Peyer's patch (tissue), 4 donors: ENCODE measurements at regions not wholly inside any gene's neighbourhood (a gene's known extent, or its start where the extent isn't known, plus 50 kb on each side); places are given as distances from the start of the nearest gene placed in this dataset.

ENCODE experiments used
- DNase-seq, 3 donors: peaks; one replicate each; pipeline ENCODE4 v3.0.0-alpha.2; 2017 to 2019
- H3K27ac ChIP-seq, 4 donors: fragments of 200-600 bp; sonication (generic); one replicate each; pipeline ENCODE4 v1.5.1; 2016 to 2019
- H3K27me3 ChIP-seq, 2 donors: fragments of 200-600 bp; sonication (generic); one replicate each; pipeline ENCODE4 v1.5.1; 2019
- H3K36me3 ChIP-seq, 3 donors: fragments of 200-600 bp; sonication (generic); one replicate each; pipeline ENCODE4 v1.5.1; 2016 to 2019
- H3K4me1 ChIP-seq, 4 donors: fragments of 200-600 bp; sonication (generic); one replicate each; pipeline ENCODE4 v1.5.1; 2016 to 2019
- H3K4me3 ChIP-seq, 4 donors: fragments of 200-600 bp; sonication (generic); 1 replicate in 3 of 4; 2 replicates in 1 of 4; pipeline ENCODE4 v1.5.1; 2016 to 2019; ENCODE audit warnings: mild to moderate bottlenecking in 1 of 4
- H3K9me3 ChIP-seq, 4 donors: fragments of 200-600 bp; sonication (generic); one replicate each; pipeline ENCODE4 v1.5.1; 2016 to 2019; ENCODE audit warnings: mild to moderate bottlenecking in 1 of 4
- POLR2A ChIP-seq, 2 donors: fragments of 450-650 bp; IDR thresholded peaks; one replicate each; pipeline ENCODE4 v1.5.1; 2017; ENCODE audit warnings: antibody characterized with exemption in 2 of 2, mild to moderate bottlenecking in 2 of 2, moderate library complexity in 2 of 2
- TF ChIP-seq, protein P1 (sequence below), 6 experiments: fragments of 450-650 bp in 4 of 6; fragments of 200-600 bp in 2 of 6; sonication (generic) in 1 of 6; IDR thresholded peaks; one replicate each; pipeline ENCODE4 v1.5.1; 2017 to 2019; ENCODE audit warnings: antibody characterized with exemption in 6 of 6, mild to moderate bottlenecking in 3 of 6, moderate library complexity in 1 of 6

DNA sequence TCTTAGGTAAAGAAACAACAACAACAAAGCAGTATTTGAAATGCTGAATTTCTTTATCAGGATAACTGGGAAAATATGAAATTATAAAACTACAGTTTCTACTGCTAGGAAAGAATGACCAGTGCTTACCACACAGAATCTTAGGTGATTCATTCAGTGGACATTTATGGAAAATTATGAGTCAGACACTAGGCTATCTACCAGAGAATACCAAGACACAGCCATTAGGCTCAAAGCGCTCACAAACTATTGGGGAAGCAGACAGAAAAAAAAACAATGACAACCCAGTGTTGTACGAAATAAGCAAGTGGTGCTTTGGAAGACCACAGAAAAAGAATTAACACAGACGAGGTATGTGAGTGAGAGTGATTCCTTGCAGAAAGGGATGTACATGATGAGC, 1019.5 kb downstream of the PCDH9 start:
- DNase-seq: no peak
- H3K9me3 ChIP-seq: no peaks in the 10 kb centered on the region
- no peaks in the 10 kb centered on the region for H3K27me3 ChIP-seq
- no peak overlapping the region for H3K4me3 ChIP-seq
- H3K27ac ChIP-seq: no peak overlapping the region
- H3K4me1 ChIP-seq: no peaks in the 10 kb centered on the region
- TF ChIP-seq, protein P1, sequence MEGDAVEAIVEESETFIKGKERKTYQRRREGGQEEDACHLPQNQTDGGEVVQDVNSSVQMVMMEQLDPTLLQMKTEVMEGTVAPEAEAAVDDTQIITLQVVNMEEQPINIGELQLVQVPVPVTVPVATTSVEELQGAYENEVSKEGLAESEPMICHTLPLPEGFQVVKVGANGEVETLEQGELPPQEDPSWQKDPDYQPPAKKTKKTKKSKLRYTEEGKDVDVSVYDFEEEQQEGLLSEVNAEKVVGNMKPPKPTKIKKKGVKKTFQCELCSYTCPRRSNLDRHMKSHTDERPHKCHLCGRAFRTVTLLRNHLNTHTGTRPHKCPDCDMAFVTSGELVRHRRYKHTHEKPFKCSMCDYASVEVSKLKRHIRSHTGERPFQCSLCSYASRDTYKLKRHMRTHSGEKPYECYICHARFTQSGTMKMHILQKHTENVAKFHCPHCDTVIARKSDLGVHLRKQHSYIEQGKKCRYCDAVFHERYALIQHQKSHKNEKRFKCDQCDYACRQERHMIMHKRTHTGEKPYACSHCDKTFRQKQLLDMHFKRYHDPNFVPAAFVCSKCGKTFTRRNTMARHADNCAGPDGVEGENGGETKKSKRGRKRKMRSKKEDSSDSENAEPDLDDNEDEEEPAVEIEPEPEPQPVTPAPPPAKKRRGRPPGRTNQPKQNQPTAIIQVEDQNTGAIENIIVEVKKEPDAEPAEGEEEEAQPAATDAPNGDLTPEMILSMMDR (IDR thresholded peaks at IDR 0.05): no peak
- no peak for TF ChIP-seq POLR2A (IDR thresholded peaks at IDR 0.05)
- H3K36me3 ChIP-seq: no peaks in the 10 kb centered on the region

DNA sequence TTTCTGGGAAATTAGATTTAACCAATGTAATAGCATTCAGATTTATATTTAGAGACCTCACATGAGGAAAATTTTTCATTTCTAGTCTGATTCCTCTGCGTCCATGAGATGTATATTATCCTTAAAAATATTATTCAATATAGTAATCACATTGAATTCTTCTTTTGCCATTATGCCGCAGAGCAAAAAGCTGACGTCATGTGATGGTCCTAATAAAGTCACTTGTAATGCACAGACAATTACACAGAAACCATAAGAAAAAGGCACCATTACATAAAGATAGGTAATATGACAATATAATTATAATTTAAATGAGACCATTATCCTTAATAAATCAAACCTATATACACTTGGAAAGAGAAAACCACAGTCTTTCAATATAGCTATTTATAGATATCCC, 1021.5 kb downstream of the PCDH9 start:
- no peaks in the 10 kb centered on the region for H3K27me3 ChIP-seq
- H3K9me3 ChIP-seq: no peaks in the 10 kb centered on the region
- no peaks in the 10 kb centered on the region for H3K36me3 ChIP-seq
- DNase-seq: no peak
- H3K4me1 ChIP-seq: no peaks in the 10 kb centered on the region
- TF ChIP-seq, protein P1 (IDR thresholded peaks at IDR 0.05): no peak
- TF ChIP-seq POLR2A (IDR thresholded peaks at IDR 0.05): no peak
- no peak overlapping the region for H3K27ac ChIP-seq
- no peak overlapping the region for H3K4me3 ChIP-seq

DNA sequence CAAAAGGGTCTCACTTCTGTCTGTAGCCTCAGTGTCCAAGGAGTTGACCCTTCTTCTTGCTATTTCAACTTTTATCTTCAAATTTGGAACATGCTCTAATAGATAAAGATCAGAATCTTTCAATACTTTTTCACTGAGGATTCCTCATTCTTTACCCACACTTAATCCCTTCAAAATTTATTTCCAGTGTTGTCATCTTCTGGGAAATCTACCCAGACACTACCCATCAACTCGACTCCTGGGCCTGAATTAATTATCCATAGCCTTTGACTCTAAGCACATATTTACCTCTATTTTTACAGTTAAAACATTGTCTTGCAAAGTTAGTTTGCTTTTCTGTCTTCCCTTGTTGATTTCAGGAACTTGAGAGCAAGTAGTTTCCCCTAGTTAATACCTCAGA, 1022.5 kb downstream of the PCDH9 start:
- no peak for TF ChIP-seq POLR2A (IDR thresholded peaks at IDR 0.05)
- TF ChIP-seq, protein P1 (IDR thresholded peaks at IDR 0.05): no peak
- Histone ChIP-seq H3K36me3 (no peaks in the 10 kb centered on the region), H3K4me3 (no peak overlapping the region), H3K9me3 (no peaks in the 10 kb centered on the region), H3K27me3 (no peaks in the 10 kb centered on the region), H3K4me1 (no peaks in the 10 kb centered on the region), H3K27ac (no peak overlapping the region)
- no peak for DNase-seq

DNA sequence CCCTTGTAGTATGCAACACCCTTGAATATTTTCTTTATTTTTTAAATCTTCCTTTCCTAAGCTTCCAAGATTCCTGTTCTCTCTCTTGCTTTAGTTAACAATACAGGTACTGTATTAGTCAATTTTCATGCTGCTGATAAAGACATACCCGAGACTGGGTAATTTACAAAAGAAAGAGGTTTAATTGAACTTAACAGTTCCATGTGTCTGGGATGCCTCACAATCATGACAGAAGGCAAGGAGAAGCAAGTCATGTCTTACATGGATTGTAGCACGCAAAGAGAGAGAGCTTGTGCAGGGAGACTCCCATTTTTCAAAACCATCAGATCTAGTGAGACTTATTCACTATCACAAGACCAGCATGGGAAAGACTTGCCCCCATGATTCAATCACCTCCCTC, 1024.3 kb downstream of the PCDH9 start:
- no peak overlapping the region for H3K27ac ChIP-seq
- H3K36me3 ChIP-seq: no peaks in the 10 kb centered on the region
- H3K27me3 ChIP-seq: no peaks in the 10 kb centered on the region
- DNase-seq: no peak
- H3K9me3 ChIP-seq: no peaks in the 10 kb centered on the region
- no peak overlapping the region for H3K4me3 ChIP-seq
- TF ChIP-seq, protein P1 (IDR thresholded peaks at IDR 0.05): no peak
- no peak for TF ChIP-seq POLR2A (IDR thresholded peaks at IDR 0.05)
- H3K4me1 ChIP-seq: no peaks in the 10 kb centered on the region

DNA sequence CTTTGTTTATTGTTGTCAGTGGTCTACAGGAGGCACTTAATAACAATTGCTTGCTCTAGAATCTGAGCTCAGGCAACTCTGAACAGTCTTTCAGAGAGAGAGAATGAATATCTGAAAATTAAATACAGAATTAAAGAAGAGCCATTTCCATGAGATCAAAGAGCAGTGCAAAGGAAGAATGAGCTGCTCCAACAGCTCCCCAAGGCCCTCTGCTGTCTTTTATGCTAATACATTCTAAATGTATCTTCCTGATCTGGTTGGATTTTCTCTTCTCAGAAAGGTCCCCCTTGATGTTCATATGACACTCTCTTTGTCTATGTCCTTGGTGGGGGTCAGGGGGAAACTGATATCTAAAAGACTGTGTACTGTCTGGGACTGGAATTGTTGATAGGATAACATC, 1029.6 kb downstream of the PCDH9 start:
- no peaks in the 10 kb centered on the region for H3K27me3 ChIP-seq
- no peak overlapping the region for H3K4me3 ChIP-seq
- no peak for TF ChIP-seq POLR2A (IDR thresholded peaks at IDR 0.05)
- TF ChIP-seq, protein P1 (IDR thresholded peaks at IDR 0.05): no peak
- no peaks in the 10 kb centered on the region for H3K9me3 ChIP-seq
- no peak overlapping the region for H3K27ac ChIP-seq
- H3K36me3 ChIP-seq: no peaks in the 10 kb centered on the region
- no peaks in the 10 kb centered on the region for H3K4me1 ChIP-seq
- DNase-seq: no peak

DNA sequence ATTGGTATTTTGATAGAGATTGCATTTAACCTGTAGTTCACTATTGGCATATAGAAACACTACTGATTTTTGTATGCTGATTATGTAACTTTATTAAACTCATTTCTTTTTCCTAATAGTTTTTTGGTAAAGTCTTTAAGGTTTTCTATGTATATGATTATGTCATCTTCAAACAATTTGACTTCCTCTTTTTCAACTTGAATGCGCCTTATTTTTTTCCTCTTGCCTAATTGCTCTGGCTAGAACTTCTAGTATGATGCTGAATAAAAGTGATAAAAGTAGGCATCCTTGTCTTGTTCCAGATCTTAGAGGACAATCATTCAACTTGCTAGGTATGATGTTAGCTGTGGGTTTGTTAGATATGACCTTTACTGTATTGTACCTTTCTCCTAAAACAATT, 1034.9 kb downstream of the PCDH9 start:
- H3K4me3 ChIP-seq: no peak overlapping the region
- TF ChIP-seq, protein P1 (IDR thresholded peaks at IDR 0.05): no peak
- TF ChIP-seq POLR2A (IDR thresholded peaks at IDR 0.05): no peak
- no peak for DNase-seq
- H3K27ac ChIP-seq: no peak overlapping the region
- H3K27me3 ChIP-seq: no peaks in the 10 kb centered on the region
- H3K9me3 ChIP-seq: no peaks in the 10 kb centered on the region
- H3K36me3 ChIP-seq: no peaks in the 10 kb centered on the region
- no peaks in the 10 kb centered on the region for H3K4me1 ChIP-seq
